CD4-positive, alpha-beta T cell treated with Interleukin-1 beta for 1 hour (primary cell): ENCODE measurements at regions not wholly inside any gene's neighbourhood (a gene's known extent, or its start where the extent isn't known, plus 50 kb on each side); places are given as distances from the start of the nearest gene placed in this dataset.
"Not testable (repeated sequence)": the region's sequence is repeated elsewhere in the genome, so short reads cannot be mapped to it uniquely, and the experiment has no call there.

Experiments
- DNase-seq, 2 donors: peaks; one replicate each; pipeline ENCODE4 v3.0.0-alpha.2; 2020 to 2022

GRCh38 chr18:71329114-71329513 lies 1040.3 kb downstream of the SOCS6 start:
- DNase-seq = no peak

- DNase-seq = no peak
These were observed 1039.0 kb downstream of the SOCS6 start for GRCh38 chr18:71327850-71328249.

GRCh38 chr18:71327441-71327840 lies 1038.6 kb downstream of the SOCS6 start:
- no peak for DNase-seq

GRCh38 chr18:71326826-71327225 lies 1038.0 kb downstream of the SOCS6 start:
- DNase-seq = no peak

- no peak for DNase-seq
These were observed 1035.5 kb downstream of the SOCS6 start for GRCh38 chr18:71324356-71324755.

- no peak for DNase-seq
These were observed 1033.4 kb downstream of the SOCS6 start for GRCh38 chr18:71322201-71322600.

GRCh38 chr18:71321319-71321718 lies 1032.5 kb downstream of the SOCS6 start:
- DNase-seq = no peak

- no peak for DNase-seq
These were observed 1016.0 kb downstream of the SOCS6 start for GRCh38 chr18:71304856-71305255.

- not testable (repeated sequence) for DNase-seq
These were observed 1014.9 kb downstream of the SOCS6 start for GRCh38 chr18:71303743-71304142.

GRCh38 chr18:71301596-71301995 lies 1012.8 kb downstream of the SOCS6 start:
- DNase-seq = no peak

GRCh38 chr18:71294201-71294600 lies 1005.4 kb downstream of the SOCS6 start:
- not testable (repeated sequence) for DNase-seq

GRCh38 chr18:71293322-71293721 lies 1004.5 kb downstream of the SOCS6 start:
- no peak for DNase-seq

GRCh38 chr18:71287268-71287667 lies 998.4 kb downstream of the SOCS6 start:
- DNase-seq = no peak

GRCh38 chr18:71252351-71252865 lies 963.6 kb downstream of the SOCS6 start:
- no peak for DNase-seq

GRCh38 chr18:71250191-71250590 lies 961.3 kb downstream of the SOCS6 start:
- DNase-seq = no peak

GRCh38 chr18:71249791-71250190 lies 960.9 kb downstream of the SOCS6 start:
- DNase-seq = no peak

- no peak for DNase-seq
These were observed 954.1 kb downstream of the SOCS6 start for GRCh38 chr18:71242981-71243380.

- DNase-seq = no peak
These were observed 950.3 kb downstream of the SOCS6 start for GRCh38 chr18:71238974-71239624.

GRCh38 chr18:71237641-71238040 lies 948.8 kb downstream of the SOCS6 start:
- no peak for DNase-seq

- no peak for DNase-seq
These were observed 944.3 kb downstream of the SOCS6 start for GRCh38 chr18:71233177-71233576.

- no peak for DNase-seq
These were observed 934.6 kb downstream of the SOCS6 start for GRCh38 chr18:71223486-71223885.

- DNase-seq = no peak
These were observed 932.6 kb downstream of the SOCS6 start for GRCh38 chr18:71221405-71221804.

- not testable (repeated sequence) for DNase-seq
These were observed 923.9 kb downstream of the SOCS6 start for GRCh38 chr18:71212739-71213138.

- DNase-seq = no peak
These were observed 923.4 kb downstream of the SOCS6 start for GRCh38 chr18:71212222-71212621.

- no peak for DNase-seq
These were observed 921.1 kb downstream of the SOCS6 start for GRCh38 chr18:71209944-71210343.
